Activated CD8-positive, alpha-beta T cell treated with anti-CD3 and anti-CD28 coated beads, Interleukin-2, amount 10 ng/mL, durations not matched to agents 7 days and 5 days (primary cell): ENCODE measurements at regions not wholly inside any gene's neighbourhood (a gene's known extent, or its start where the extent isn't known, plus 50 kb on each side); places are given as distances from the start of the nearest gene placed in this dataset.
A peak's percentile ranks its signal among the peaks of the same experiment; 100 is the strongest.
"Not testable (repeated sequence)": the region's sequence is repeated elsewhere in the genome, so short reads cannot be mapped to it uniquely, and the experiment has no call there.

Experiments
- ATAC-seq: fragments of 150-1000 bp; cut with Tn5 transposase; one replicate; pipeline ENCODE4 v1.10.0; 2021; ENCODE audit warnings: moderate library complexity
- CTCF ChIA-PET: fragments of 350-600 bp; sonication (Branson Sonifier 250); formaldehyde crosslinking; loops from one replicate; lab custom pipeline; 2021; ENCODE audit warnings: antibody characterized with exemption; lab: Charles Lee
- POLR2A ChIA-PET: fragments of 350-600 bp; sonication (Branson Sonifier 250); formaldehyde crosslinking; loops from one replicate; lab custom pipeline; 2021; ENCODE audit warnings: antibody characterized with exemption; lab: Charles Lee
- DNase-seq: peaks from one replicate; pipeline ENCODE4 v3.0.0-alpha.2; 2020
- H3K27ac Mint-ChIP-seq: one replicate; pipeline ENCODE4 v1.8.0; 2021; ENCODE audit warnings: mild to moderate bottlenecking, mixed read lengths
- H3K27me3 Mint-ChIP-seq: one replicate; pipeline ENCODE4 v1.8.0; 2021; ENCODE audit warnings: low read depth, mixed read lengths
- H3K36me3 Mint-ChIP-seq: one replicate; pipeline ENCODE4 v1.8.0; 2021; ENCODE audit warnings: low read depth, mixed read lengths
- H3K4me1 Mint-ChIP-seq: one replicate; pipeline ENCODE4 v1.8.0; 2021; ENCODE audit warnings: low read depth, mixed read lengths
- H3K4me3 Mint-ChIP-seq: one replicate; pipeline ENCODE4 v1.8.0; 2021; ENCODE audit warnings: mild to moderate bottlenecking, mixed read lengths
- H3K9me3 Mint-ChIP-seq: one replicate; pipeline ENCODE4 v1.8.0; 2022; ENCODE audit warnings: mixed read lengths; ENCODE audit not compliant: insufficient read depth

GRCh38 chr12:68481181-68481941 is 129.3 kb upstream of the RAP1B start:
- H3K27ac Mint-ChIP-seq: peak overlapping the region; percentile 82
- H3K9me3 Mint-ChIP-seq: peaks cover 12% of the 10 kb centered on the region
- ATAC-seq (peak; percentile 32), DNase-seq (no peak)
- peak overlapping the region; percentile 39 for H3K4me3 Mint-ChIP-seq
- H3K27me3 Mint-ChIP-seq: no peaks in the 10 kb centered on the region
- H3K36me3 Mint-ChIP-seq: peaks cover 22% of the 10 kb centered on the region
- peaks cover 51% of the 10 kb centered on the region for H3K4me1 Mint-ChIP-seq
- POLR2A ChIA-PET: interaction anchor here (0.6 to 2.1 kb wide), 4 partner anchors 19 to 131 kb away, joined by 3 to 10 read pairs (median 6); partner anchors contain the start of gene RAP1B
- CTCF ChIA-PET: interaction anchor here (1.1 to 1.7 kb wide), 3 partner anchors 19 to 123 kb away, joined by 3 to 5 read pairs (median 3); no protein-coding TSS in a partner anchor

- Mint-ChIP-seq H3K36me3 (peaks cover 22% of the 10 kb centered on the region), H3K27me3 (no peaks in the 10 kb centered on the region), H3K4me3 (peak overlapping the region; percentile 20), H3K4me1 (peaks cover 48% of the 10 kb centered on the region), H3K9me3 (peaks cover 12% of the 10 kb centered on the region), H3K27ac (peak overlapping the region; percentile 82)
- DNase-seq (no peak), ATAC-seq (no peak)
- CTCF ChIA-PET: interaction anchor here (0.9 to 1.7 kb wide), 4 partner anchors 20 to 124 kb away, joined by 3 to 5 read pairs (median 4); no protein-coding TSS in a partner anchor
- POLR2A ChIA-PET: interaction anchor here (0.6 to 2.1 kb wide), 4 partner anchors 19 to 130 kb away, joined by 3 to 10 read pairs (median 6); partner anchors contain the start of gene RAP1B
These were observed 128.7 kb upstream of the RAP1B start for GRCh38 chr12:68482014-68482413.

GRCh38 chr12:68482660-68483059 is 128.0 kb upstream of the RAP1B start:
- ATAC-seq: peak; percentile 89
- peak overlapping the region; percentile 65 for H3K27ac Mint-ChIP-seq
- peak overlapping the region; percentile 0 for H3K4me3 Mint-ChIP-seq
- peaks cover 22% of the 10 kb centered on the region for H3K36me3 Mint-ChIP-seq
- no peaks in the 10 kb centered on the region for H3K27me3 Mint-ChIP-seq
- H3K4me1 Mint-ChIP-seq: peaks cover 44% of the 10 kb centered on the region
- DNase-seq: peak; percentile 58
- ChIA-PET CTCF (interaction anchor here (0.9 to 1.7 kb wide), 4 partner anchors 10 to 124 kb away, joined by 3 to 5 read pairs (median 4); no protein-coding TSS in a partner anchor), POLR2A (interaction anchor here (0.7 to 2.1 kb wide), 4 partner anchors 15 to 129 kb away, joined by 3 to 10 read pairs (median 7); partner anchors contain the start of gene RAP1B)
- peaks cover 12% of the 10 kb centered on the region for H3K9me3 Mint-ChIP-seq

- no peaks in the 10 kb centered on the region for H3K27me3 Mint-ChIP-seq
- H3K4me1 Mint-ChIP-seq: peaks cover 44% of the 10 kb centered on the region
- POLR2A ChIA-PET: interaction anchor here (1.1 to 2.1 kb wide), 3 partner anchors 14 to 128 kb away, joined by 4 to 10 read pairs (median 10); partner anchors contain the start of gene RAP1B
- H3K36me3 Mint-ChIP-seq: peaks cover 22% of the 10 kb centered on the region
- peak overlapping the region; percentile 76 for H3K27ac Mint-ChIP-seq
- ATAC-seq: no peak
- H3K4me3 Mint-ChIP-seq: no peak overlapping the region
- DNase-seq: no peak
- peaks cover 12% of the 10 kb centered on the region for H3K9me3 Mint-ChIP-seq
- CTCF ChIA-PET: interaction anchor here (0.7 to 1.0 kb wide), 2 partner anchors 19 to 104 kb away, joined by 3 to 4 read pairs; no protein-coding TSS in a partner anchor
These were observed 126.9 kb upstream of the RAP1B start for GRCh38 chr12:68483592-68484383.

- not testable (repeated sequence) for H3K27ac Mint-ChIP-seq, H3K27me3 Mint-ChIP-seq, ATAC-seq, H3K4me3 Mint-ChIP-seq, DNase-seq
- ChIA-PET CTCF (interaction anchor here (0.7 kb wide), 1 partner anchor 19 kb away, joined by 3 read pairs; no protein-coding TSS in a partner anchor), POLR2A (interaction anchor here (0.6 kb wide), 1 partner anchor 169 kb away, joined by 3 read pairs; no protein-coding TSS in a partner anchor)
- Mint-ChIP-seq H3K9me3 (peaks cover 12% of the 10 kb centered on the region), H3K36me3 (peaks cover 18% of the 10 kb centered on the region), H3K4me1 (peaks cover 40% of the 10 kb centered on the region)
These were observed 126.1 kb upstream of the RAP1B start for GRCh38 chr12:68484578-68484977.

- H3K27ac Mint-ChIP-seq, POLR2A ChIA-PET, ATAC-seq, H3K36me3 Mint-ChIP-seq, H3K4me3 Mint-ChIP-seq, H3K9me3 Mint-ChIP-seq, DNase-seq, CTCF ChIA-PET, H3K27me3 Mint-ChIP-seq: not testable (repeated sequence)
- peaks cover 32% of the 10 kb centered on the region for H3K4me1 Mint-ChIP-seq
These were observed 124.2 kb upstream of the RAP1B start for GRCh38 chr12:68486449-68486848.

GRCh38 chr12:68487721-68488309 is 122.9 kb upstream of the RAP1B start:
- no peak for DNase-seq
- ChIA-PET CTCF (no interaction called here), POLR2A (interaction anchor here (1.1 kb wide), 1 partner anchor 122 kb away, joined by 4 read pairs; no protein-coding TSS in a partner anchor)
- Mint-ChIP-seq H3K4me3 (no peak overlapping the region), H3K9me3 (peaks cover 4% of the 10 kb centered on the region), H3K36me3 (peaks cover 4% of the 10 kb centered on the region), H3K27me3 (no peaks in the 10 kb centered on the region), H3K27ac (no peak overlapping the region), H3K4me1 (peaks cover 22% of the 10 kb centered on the region)
- no peak for ATAC-seq

DNA sequence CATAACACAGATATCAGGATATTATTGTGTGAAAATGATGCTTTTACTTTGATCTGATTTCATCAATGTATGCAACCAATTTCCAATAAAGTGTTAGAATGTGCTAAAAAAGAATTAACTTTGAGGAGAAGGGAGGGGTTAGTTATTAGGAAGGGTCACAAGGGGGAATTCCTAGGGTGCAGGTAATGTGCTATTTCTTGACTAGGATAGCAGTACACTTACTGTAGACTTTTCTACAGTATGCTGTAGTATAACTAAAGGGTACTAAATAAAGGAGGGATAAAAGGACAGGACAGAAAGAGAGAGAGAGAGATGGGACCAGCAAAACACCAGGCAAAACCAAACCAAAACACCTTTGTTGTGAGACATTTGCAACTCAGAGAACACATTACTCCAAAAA is 121.4 kb upstream of the RAP1B start:
- POLR2A ChIA-PET: no interaction called here
- H3K27ac Mint-ChIP-seq: no peak overlapping the region

DNA sequence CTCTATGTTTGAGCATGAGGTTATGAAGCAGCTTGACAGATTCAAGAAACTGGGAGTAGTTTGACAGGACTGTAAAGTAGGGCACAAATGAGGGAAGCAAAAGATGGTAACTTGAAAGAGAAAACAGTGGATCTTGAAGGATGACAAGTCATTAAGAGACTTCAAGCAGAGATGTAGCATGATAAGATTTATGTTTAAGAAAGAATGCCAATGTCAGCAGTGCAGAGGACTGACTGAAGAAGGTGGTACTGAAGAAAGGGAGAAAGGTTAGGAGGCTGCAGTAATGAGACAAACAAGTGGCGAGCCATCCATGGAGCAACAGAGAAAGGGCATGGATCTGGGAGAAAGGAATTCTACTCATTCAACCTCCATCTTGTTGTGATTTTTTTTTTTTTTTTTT is 120.2 kb upstream of the RAP1B start:
- H3K9me3 Mint-ChIP-seq: no peaks in the 10 kb centered on the region
- H3K27me3 Mint-ChIP-seq: no peaks in the 10 kb centered on the region
- POLR2A ChIA-PET: no interaction called here
- H3K4me3 Mint-ChIP-seq: no peak overlapping the region
- CTCF ChIA-PET: no interaction called here
- H3K27ac Mint-ChIP-seq: no peak overlapping the region
- DNase-seq (no peak), ATAC-seq (no peak)
- no peaks in the 10 kb centered on the region for H3K36me3 Mint-ChIP-seq
- peaks cover 9% of the 10 kb centered on the region for H3K4me1 Mint-ChIP-seq

More for the DNA sequence above, 121.4 kb upstream of the RAP1B start:
- CTCF ChIA-PET: interaction anchor here (1.3 kb wide), 1 partner anchor 9 kb away, joined by 5 read pairs; no protein-coding TSS in a partner anchor
- ATAC-seq (no peak), DNase-seq (no peak)
- H3K4me1 Mint-ChIP-seq: peaks cover 9% of the 10 kb centered on the region
- H3K36me3 Mint-ChIP-seq: peaks cover 2% of the 10 kb centered on the region
- H3K27me3 Mint-ChIP-seq: no peaks in the 10 kb centered on the region
- H3K9me3 Mint-ChIP-seq: peaks cover under 1% of the 10 kb centered on the region
- H3K4me3 Mint-ChIP-seq: no peak overlapping the region

GRCh38 chr12:68491204-68491960 is 119.3 kb upstream of the RAP1B start:
- ATAC-seq (no peak), DNase-seq (no peak)
- Mint-ChIP-seq H3K4me1 (peaks cover 9% of the 10 kb centered on the region), H3K4me3 (no peak overlapping the region), H3K36me3 (no peaks in the 10 kb centered on the region), H3K9me3 (no peaks in the 10 kb centered on the region), H3K27ac (no peak overlapping the region), H3K27me3 (no peaks in the 10 kb centered on the region)
- ChIA-PET POLR2A (no interaction called here), CTCF (no interaction called here)
